ENCODE measurements at regions not wholly inside any gene's neighbourhood (a gene's known extent, or its start where the extent isn't known, plus 50 kb on each side); places are given as distances from the start of the nearest gene placed in this dataset.

DNA sequence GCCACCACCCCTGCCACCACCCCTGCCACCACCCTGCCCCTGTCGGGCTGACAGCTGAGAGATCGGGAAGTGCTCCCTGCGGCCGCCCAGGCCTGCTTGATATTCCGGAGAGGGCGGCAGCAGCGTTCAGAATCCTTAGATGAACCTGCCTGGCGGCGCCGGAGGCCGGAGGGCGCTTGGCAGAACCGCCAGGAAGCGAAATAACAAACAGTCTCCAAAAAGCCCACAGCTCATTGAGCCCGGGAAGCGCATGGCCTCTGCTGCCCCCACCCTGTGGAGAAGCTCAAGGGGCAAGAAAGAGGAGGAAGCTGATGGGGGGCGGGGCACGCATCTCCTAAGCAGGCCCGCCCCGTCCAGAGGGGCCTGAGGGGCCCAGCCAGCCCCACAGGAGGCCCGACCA is 92.2 kb upstream of the MBOAT2 start:
- Histone ChIP-seq H3K4me2 (ENCODE audit: control insufficient read depth, insufficient read depth) (no peak overlapping the region), H3K27ac (ENCODE audit: control insufficient read depth, insufficient read depth) (no peak overlapping the region), H3K79me2 (ENCODE audit: control insufficient read depth, insufficient read depth, low read length) (no peaks in the 10 kb centered on the region), H3K27me3 (replicated peaks in 1 of 2; ENCODE audit: control insufficient read depth in 2 of 2, insufficient read depth in 2 of 2, low read length in 1 of 2) (no peaks in the 10 kb centered on the region), H3K4me1 (ENCODE audit: control insufficient read depth, insufficient read depth, low read length) (peaks cover 41% of the 10 kb centered on the region), H3K9me3 (replicated peaks; ENCODE audit: control insufficient read depth, insufficient read depth, low read length) (no peaks in the 10 kb centered on the region), H2AFZ (ENCODE audit: control insufficient read depth, low read depth, low read length) (no peak overlapping the region), H3K9ac (ENCODE audit: control insufficient read depth, insufficient read depth, low read length) (no peak overlapping the region), H3K36me3 (ENCODE audit: control insufficient read depth in 2 of 2, insufficient read depth in 2 of 2, low read length in 1 of 2) (no peaks in the 10 kb centered on the region), H4K20me1 (ENCODE audit: control insufficient read depth, insufficient read depth) (no peaks in the 10 kb centered on the region), H3K4me3 (no peak overlapping the region)
- POLR2A ChIA-PET, result no interaction called here
- no peak for FAIRE-seq
- SMC1A ChIA-PET (ENCODE audit: uncharacterized antibody, unreplicated experiment), result interaction anchor here (1.0 to 4.3 kb wide), 2 partner anchors 112 to 223 kb away, joined by 7 to 36 read pairs; no protein-coding TSS in a partner anchor
- BruUV-seq (replicated peaks), result no TSS peak
- WGBS (ENCODE audit: insufficient coverage, insufficient replicate concordance, low lambda C conversion rate, missing lambda C conversion rate), result 85% methylated on average over 16 of the region's 21 CpGs
- DNase-seq (ENCODE audit: low read depth, low spot score), result no peak
- intact Hi-C loops (cut with micrococcal nuclease; ENCODE audit: unreplicated experiment), result no loop called here
- in situ Hi-C loops (cut with MboI), result no loop called here
- ATAC-seq, result no peak
- CTCF ChIA-PET, result interaction anchor here (0.6 to 1.6 kb wide), 4 partner anchors 42 to 274 kb away, joined by 3 to 6 read pairs (median 4); no protein-coding TSS in a partner anchor
- TF ChIP-seq, protein P1, sequence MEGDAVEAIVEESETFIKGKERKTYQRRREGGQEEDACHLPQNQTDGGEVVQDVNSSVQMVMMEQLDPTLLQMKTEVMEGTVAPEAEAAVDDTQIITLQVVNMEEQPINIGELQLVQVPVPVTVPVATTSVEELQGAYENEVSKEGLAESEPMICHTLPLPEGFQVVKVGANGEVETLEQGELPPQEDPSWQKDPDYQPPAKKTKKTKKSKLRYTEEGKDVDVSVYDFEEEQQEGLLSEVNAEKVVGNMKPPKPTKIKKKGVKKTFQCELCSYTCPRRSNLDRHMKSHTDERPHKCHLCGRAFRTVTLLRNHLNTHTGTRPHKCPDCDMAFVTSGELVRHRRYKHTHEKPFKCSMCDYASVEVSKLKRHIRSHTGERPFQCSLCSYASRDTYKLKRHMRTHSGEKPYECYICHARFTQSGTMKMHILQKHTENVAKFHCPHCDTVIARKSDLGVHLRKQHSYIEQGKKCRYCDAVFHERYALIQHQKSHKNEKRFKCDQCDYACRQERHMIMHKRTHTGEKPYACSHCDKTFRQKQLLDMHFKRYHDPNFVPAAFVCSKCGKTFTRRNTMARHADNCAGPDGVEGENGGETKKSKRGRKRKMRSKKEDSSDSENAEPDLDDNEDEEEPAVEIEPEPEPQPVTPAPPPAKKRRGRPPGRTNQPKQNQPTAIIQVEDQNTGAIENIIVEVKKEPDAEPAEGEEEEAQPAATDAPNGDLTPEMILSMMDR (IDR thresholded peaks at IDR 0.05 in 2 of 3, conservative IDR thresholded peaks at IDR 0.05 in 1 of 3; ENCODE audit: control insufficient read depth in 2 of 3, extremely low read depth in 1 of 3, insufficient read depth in 1 of 3, low read depth in 3 of 3, low read length in 3 of 3), result 0 out of 6 replicates have a peak, but pooled peaks of 1 of the 3 experiments have one; percentile 5
- TF ChIP-seq IKZF1 (conservative IDR thresholded peaks at IDR 0.05), result no peak
- RAD21 ChIA-PET (ENCODE audit: unreplicated experiment), result interaction anchor here (1.1 kb wide), 1 partner anchor 110 kb away, joined by 3 read pairs; no protein-coding TSS in a partner anchor

DNA sequence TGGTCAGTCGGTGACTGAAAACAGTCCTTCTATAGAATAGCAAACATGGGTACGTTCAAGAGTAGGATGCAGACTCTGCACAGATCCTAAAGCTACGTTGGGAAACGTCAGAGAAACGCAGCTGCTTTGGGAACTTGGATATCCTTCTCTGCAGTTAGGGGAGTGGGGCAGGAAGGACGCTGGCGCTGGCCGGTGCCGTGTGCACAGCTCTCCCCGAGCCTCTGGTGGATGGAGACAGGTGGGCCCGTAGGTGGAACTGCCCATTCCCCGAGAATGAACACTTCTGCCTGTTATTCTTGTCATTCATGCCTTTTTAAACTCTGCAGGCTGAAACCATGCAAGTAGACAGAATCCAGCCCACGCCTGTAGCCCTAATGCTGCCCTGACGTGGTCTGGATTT is 91.7 kb upstream of the MBOAT2 start:
- DNase-seq (ENCODE audit: low read depth, low spot score) (no peak), FAIRE-seq (no peak), ATAC-seq (no peak)
- Histone ChIP-seq H2AFZ (ENCODE audit: control insufficient read depth, low read depth, low read length) (no peak overlapping the region), H3K27ac (ENCODE audit: control insufficient read depth, insufficient read depth) (no peak overlapping the region), H3K4me2 (ENCODE audit: control insufficient read depth, insufficient read depth) (no peak overlapping the region), H4K20me1 (ENCODE audit: control insufficient read depth, insufficient read depth) (no peaks in the 10 kb centered on the region), H3K9ac (ENCODE audit: control insufficient read depth, insufficient read depth, low read length) (no peak overlapping the region), H3K79me2 (ENCODE audit: control insufficient read depth, insufficient read depth, low read length) (no peaks in the 10 kb centered on the region), H3K4me1 (ENCODE audit: control insufficient read depth, insufficient read depth, low read length) (peaks cover 37% of the 10 kb centered on the region), H3K9me3 (replicated peaks; ENCODE audit: control insufficient read depth, insufficient read depth, low read length) (no peaks in the 10 kb centered on the region), H3K4me3 (no peak overlapping the region), H3K27me3 (replicated peaks in 1 of 2; ENCODE audit: control insufficient read depth in 2 of 2, insufficient read depth in 2 of 2, low read length in 1 of 2) (no peaks in the 10 kb centered on the region), H3K36me3 (ENCODE audit: control insufficient read depth in 2 of 2, insufficient read depth in 2 of 2, low read length in 1 of 2) (no peaks in the 10 kb centered on the region)
- ChIA-PET SMC1A (ENCODE audit: uncharacterized antibody, unreplicated experiment) (interaction anchor here (1.0 to 4.3 kb wide), 2 partner anchors 111 to 222 kb away, joined by 7 to 36 read pairs; no protein-coding TSS in a partner anchor), POLR2A (no interaction called here), RAD21 (ENCODE audit: unreplicated experiment) (no interaction called here), CTCF (interaction anchor here (1.4 to 1.6 kb wide), 3 partner anchors 43 to 222 kb away, joined by 4 to 6 read pairs (median 5); no protein-coding TSS in a partner anchor)
- 83% methylated on average over 14 of the region's 14 CpGs for WGBS (ENCODE audit: insufficient coverage, insufficient replicate concordance, low lambda C conversion rate, missing lambda C conversion rate)
- TF ChIP-seq STAT1 (conservative IDR thresholded peaks at IDR 0.05) (no peak), EP300 (IDR thresholded peaks at IDR 0.05; ENCODE audit: borderline replicate concordance in 1 of 2, control insufficient read depth in 1 of 2, low read depth in 2 of 2, low read length in 2 of 2) (no peak), SMAD5 (IDR thresholded peaks at IDR 0.05; ENCODE audit: low read depth) (no peak), KLF5 (IDR thresholded peaks at IDR 0.05; ENCODE audit: partially characterized antibody) (no peak), CHD2 (IDR thresholded peaks at IDR 0.05; ENCODE audit: borderline replicate concordance, low read depth, low read length) (no peak), SRF (IDR thresholded peaks at IDR 0.05; ENCODE audit: low read depth in 2 of 2, low read length in 2 of 2) (no peak), PML (IDR thresholded peaks at IDR 0.05; ENCODE audit: low read length) (no peak), ZNF217 (IDR thresholded peaks at IDR 0.05) (no peak)
- TF ChIP-seq, protein P2, sequence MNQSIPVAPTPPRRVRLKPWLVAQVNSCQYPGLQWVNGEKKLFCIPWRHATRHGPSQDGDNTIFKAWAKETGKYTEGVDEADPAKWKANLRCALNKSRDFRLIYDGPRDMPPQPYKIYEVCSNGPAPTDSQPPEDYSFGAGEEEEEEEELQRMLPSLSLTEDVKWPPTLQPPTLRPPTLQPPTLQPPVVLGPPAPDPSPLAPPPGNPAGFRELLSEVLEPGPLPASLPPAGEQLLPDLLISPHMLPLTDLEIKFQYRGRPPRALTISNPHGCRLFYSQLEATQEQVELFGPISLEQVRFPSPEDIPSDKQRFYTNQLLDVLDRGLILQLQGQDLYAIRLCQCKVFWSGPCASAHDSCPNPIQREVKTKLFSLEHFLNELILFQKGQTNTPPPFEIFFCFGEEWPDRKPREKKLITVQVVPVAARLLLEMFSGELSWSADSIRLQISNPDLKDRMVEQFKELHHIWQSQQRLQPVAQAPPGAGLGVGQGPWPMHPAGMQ (IDR thresholded peaks at IDR 0.05; ENCODE audit: borderline replicate concordance), result no peak
- TF ChIP-seq, protein P3, sequence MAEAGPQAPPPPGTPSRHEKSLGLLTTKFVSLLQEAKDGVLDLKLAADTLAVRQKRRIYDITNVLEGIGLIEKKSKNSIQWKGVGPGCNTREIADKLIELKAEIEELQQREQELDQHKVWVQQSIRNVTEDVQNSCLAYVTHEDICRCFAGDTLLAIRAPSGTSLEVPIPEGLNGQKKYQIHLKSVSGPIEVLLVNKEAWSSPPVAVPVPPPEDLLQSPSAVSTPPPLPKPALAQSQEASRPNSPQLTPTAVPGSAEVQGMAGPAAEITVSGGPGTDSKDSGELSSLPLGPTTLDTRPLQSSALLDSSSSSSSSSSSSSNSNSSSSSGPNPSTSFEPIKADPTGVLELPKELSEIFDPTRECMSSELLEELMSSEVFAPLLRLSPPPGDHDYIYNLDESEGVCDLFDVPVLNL (IDR thresholded peaks at IDR 0.05; ENCODE audit: low read depth, low read length), result no peak
- in situ Hi-C loops (cut with MboI) (no loop called here), intact Hi-C loops (cut with micrococcal nuclease; ENCODE audit: unreplicated experiment) (no loop called here)
- no TSS peak for BruUV-seq (replicated peaks)
